HG03565 (cell line): ENCODE measurements at regions not wholly inside any gene's neighbourhood (a gene's known extent, or its start where the extent isn't known, plus 50 kb on each side); places are given as distances from the start of the nearest gene placed in this dataset.

ENCODE experiments used
- ATAC-seq: cut with Tn5 transposase; IDR thresholded peaks from one replicate; pipeline ENCODE4 v1.9.1; 2021; ENCODE audit warnings: mild to moderate bottlenecking, moderate library complexity; ENCODE audit not compliant: unreplicated experiment

- ATAC-seq, result no peak
Measured at GRCh38 chr5:1936901-1937300, 54.2 kb upstream of the IRX4 start.

GRCh38 chr5:1936413-1936812, 53.7 kb upstream of the IRX4 start:
- ATAC-seq, result no peak

GRCh38 chr5:1934801-1935429, 52.2 kb upstream of the IRX4 start:
- ATAC-seq, result no peak

GRCh38 chr5:1934056-1934394, 51.3 kb upstream of the IRX4 start:
- no peak for ATAC-seq

- ATAC-seq, result no peak
Measured at GRCh38 chr5:1933364-1934055, 50.8 kb upstream of the IRX4 start.
